CD4-positive, alpha-beta T cell (primary cell): ENCODE measurements at regions not wholly inside any gene's neighbourhood (a gene's known extent, or its start where the extent isn't known, plus 50 kb on each side); places are given as distances from the start of the nearest gene placed in this dataset.

ENCODE experiments used
- ATAC-seq: fragments of 200-7000 bp; cut with Tn5 transposase; one replicate; pipeline ENCODE4 v1.10.0; 2022; ENCODE audit warnings: mild to moderate bottlenecking; ENCODE audit not compliant: poor library complexity
- CTCF ChIA-PET: fragments of 350-600 bp; sonication (Branson Sonifier 250); formaldehyde crosslinking; loops from one replicate; lab custom pipeline; 2021; ENCODE audit warnings: antibody characterized with exemption, inconsistent platforms; lab: Charles Lee
- POLR2A ChIA-PET: fragments of 350-600 bp; sonication (Branson Sonifier 250); formaldehyde crosslinking; loops from one replicate; lab custom pipeline; 2021; ENCODE audit warnings: antibody characterized with exemption, inconsistent platforms; lab: Charles Lee
- DNase-seq, 14 experiments: peaks; one replicate each; pipeline ENCODE4 v3.0.0-alpha.2; 2013 to 2020; ENCODE audit warnings: mixed read lengths in 2 of 14
- H3K27ac ChIP-seq, 2 donors: one replicate each; pipeline versions ENCODE4 v1.5.1 to v1.7.0; 2013; ENCODE audit warnings: low read length in 2 of 2, low read depth in 1 of 2, mild to moderate bottlenecking in 1 of 2
- H3K27me3 ChIP-seq, 2 experiments: 1 replicate in 1 of 2; 2 replicates in 1 of 2; pipeline versions ENCODE4 v1.6.1 to v1.7.0; 2013; ENCODE audit warnings: low read length in 2 of 2, control low read depth in 1 of 2, mild to moderate bottlenecking in 1 of 2, moderate library complexity in 1 of 2; ENCODE audit not compliant: insufficient read depth in 2 of 2, control insufficient read depth in 1 of 2
- H3K36me3 ChIP-seq: one replicate; pipeline ENCODE4 v1.6.1; 2013; ENCODE audit warnings: low read length, control low read depth; ENCODE audit not compliant: insufficient read depth
- H3K4me1 ChIP-seq: one replicate; pipeline ENCODE4 v1.6.1; 2013; ENCODE audit warnings: low read length, control low read depth; ENCODE audit not compliant: insufficient read depth
- H3K4me3 ChIP-seq: one replicate; pipeline ENCODE4 v1.5.1; 2013; ENCODE audit warnings: mild to moderate bottlenecking, low read length, moderate library complexity
- H3K9me3 ChIP-seq, 2 experiments: 1 replicate in 1 of 2; 2 replicates in 1 of 2; pipeline versions ENCODE4 v1.6.1 to v1.7.0; 2013; ENCODE audit warnings: low read length in 2 of 2, mild to moderate bottlenecking in 2 of 2, control low read depth in 1 of 2, moderate library complexity in 1 of 2; ENCODE audit not compliant: control insufficient read depth in 1 of 2, insufficient read depth in 1 of 2
- H3K27ac Mint-ChIP-seq: one replicate; pipeline ENCODE4 v1.8.0; 2020; ENCODE audit warnings: mixed read lengths
- H3K27me3 Mint-ChIP-seq: one replicate; pipeline ENCODE4 v1.8.0; 2021; ENCODE audit warnings: mixed read lengths
- H3K36me3 Mint-ChIP-seq: one replicate; pipeline ENCODE4 v1.8.0; 2021; ENCODE audit warnings: low read depth, mixed read lengths
- H3K4me1 Mint-ChIP-seq: one replicate; pipeline ENCODE4 v1.8.0; 2021; ENCODE audit warnings: low read depth, mixed read lengths
- H3K4me3 Mint-ChIP-seq: one replicate; pipeline ENCODE4 v1.8.0; 2020; ENCODE audit warnings: mild to moderate bottlenecking, mixed read lengths
- H3K9me3 Mint-ChIP-seq: one replicate; pipeline ENCODE4 v1.8.0; 2020; ENCODE audit warnings: mixed read lengths
- CTCF ChIP-seq: fragments of 200-600 bp; IDR thresholded peaks from one replicate; pipeline ENCODE4 v1.8.0; 2022; ENCODE audit warnings: antibody characterized with exemption, mild to moderate bottlenecking
- intact Hi-C, 2 experiments: fragments of 100-400 bp; cut with DNase I in 1 of 2; cut with micrococcal nuclease in 1 of 2; formaldehyde crosslinking; loops; one replicate each; pipeline versions ENCODE4 v1.15.1 to v1.9.0; 2023 to 2025; cut with DNase I, micrococcal nuclease

DNA sequence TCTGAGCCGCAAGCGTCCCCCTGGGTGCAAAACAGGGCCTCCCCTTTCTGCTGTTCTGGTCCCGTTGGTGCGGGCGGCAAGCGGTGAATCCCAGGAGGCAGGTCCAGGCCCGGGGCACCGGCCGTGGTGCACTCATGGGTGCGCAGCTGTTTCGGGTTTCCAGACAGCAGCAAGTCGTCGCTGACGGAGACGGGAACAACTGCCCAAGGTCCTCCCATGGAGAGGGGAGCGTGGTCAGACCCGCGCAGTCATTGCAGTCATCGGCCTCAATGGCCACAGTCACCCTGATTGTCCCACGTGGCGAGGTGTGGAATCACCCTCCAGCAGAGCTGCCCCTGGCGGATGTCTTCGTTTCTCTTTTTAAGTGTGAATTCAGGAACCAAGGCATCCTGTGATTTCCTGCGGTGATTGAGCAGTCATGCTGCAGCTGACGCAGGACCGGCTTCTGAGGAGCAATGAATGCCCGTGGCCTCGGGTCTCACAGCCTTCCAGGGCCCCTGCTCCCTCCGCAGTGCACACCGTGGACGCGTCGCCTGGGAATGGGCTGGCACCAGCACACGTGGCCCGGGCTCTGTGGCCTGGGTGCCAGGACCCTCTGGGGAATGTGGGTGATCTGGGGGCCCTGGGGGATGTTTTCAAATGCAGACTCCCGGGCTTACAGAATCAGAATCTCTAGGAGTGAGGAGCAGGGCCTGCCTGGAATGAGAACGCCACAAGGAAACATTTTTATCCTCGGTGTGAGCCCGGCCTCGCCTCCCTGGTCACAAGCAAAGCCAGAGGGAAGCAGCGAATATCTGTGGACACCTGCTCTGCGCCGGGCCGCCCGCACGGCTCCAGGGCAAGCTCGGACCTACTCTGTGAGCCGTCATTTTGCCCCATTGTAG is 244.2 kb upstream of the SALL3 start:
- TF ChIP-seq CTCF = no peak
- Histone ChIP-seq H3K9me3 (peaks cover 0 to 34% of the 10 kb centered on the region in 2 experiments), H3K27me3 (no peaks in the 10 kb centered on the region), H3K36me3 (no peaks in the 10 kb centered on the region), H3K4me3 (no peak overlapping the region), H3K27ac (no peak overlapping the region), H3K4me1 (no peaks in the 10 kb centered on the region)
- ChIA-PET POLR2A (no interaction called here), CTCF (no interaction called here)
- ATAC-seq (no peak), DNase-seq (peak in 1 of 14 experiments; percentile 27)
- no peak overlapping the region for H3K27ac Mint-ChIP-seq
- no peaks in the 10 kb centered on the region for H3K4me1 Mint-ChIP-seq
- no peak overlapping the region for H3K4me3 Mint-ChIP-seq
- H3K9me3 Mint-ChIP-seq = no peaks in the 10 kb centered on the region
- no peaks in the 10 kb centered on the region for H3K27me3 Mint-ChIP-seq
- no peaks in the 10 kb centered on the region for H3K36me3 Mint-ChIP-seq
- intact Hi-C loops = no loop called here

- no peak overlapping the region for H3K4me3 Mint-ChIP-seq
- DNase-seq (peak in 1 of 14 experiments; percentile 20), ATAC-seq (no peak)
- no peak overlapping the region for H3K27ac Mint-ChIP-seq
- H3K36me3 Mint-ChIP-seq = no peaks in the 10 kb centered on the region
- no peaks in the 10 kb centered on the region for H3K4me1 Mint-ChIP-seq
- no peaks in the 10 kb centered on the region for H3K9me3 Mint-ChIP-seq
- peaks cover 0 to 33% of the 10 kb centered on the region in 2 experiments for H3K9me3 ChIP-seq
- intact Hi-C loops = no loop called here
- H3K27me3 ChIP-seq = no peaks in the 10 kb centered on the region
- ChIA-PET CTCF (no interaction called here), POLR2A (no interaction called here)
- no peaks in the 10 kb centered on the region for H3K4me1 ChIP-seq
- no peak overlapping the region for H3K4me3 ChIP-seq
- no peak overlapping the region for H3K27ac ChIP-seq
- TF ChIP-seq CTCF = no peak
- no peaks in the 10 kb centered on the region for H3K36me3 ChIP-seq
- no peaks in the 10 kb centered on the region for H3K27me3 Mint-ChIP-seq
Measured at GRCh38 chr18:78736015-78736690, 243.5 kb upstream of the SALL3 start.

GRCh38 chr18:78737006-78737915 is 242.4 kb upstream of the SALL3 start:
- no peaks in the 10 kb centered on the region for H3K27me3 ChIP-seq
- Mint-ChIP-seq H3K4me3 (no peak overlapping the region), H3K9me3 (no peaks in the 10 kb centered on the region), H3K4me1 (no peaks in the 10 kb centered on the region), H3K27me3 (peaks cover 3% of the 10 kb centered on the region), H3K27ac (no peak overlapping the region), H3K36me3 (no peaks in the 10 kb centered on the region)
- ChIA-PET CTCF (no interaction called here), POLR2A (no interaction called here)
- DNase-seq (peak in 1 of 14 experiments; percentile 25), ATAC-seq (no peak)
- H3K4me1 ChIP-seq = no peaks in the 10 kb centered on the region
- no peak overlapping the region for H3K4me3 ChIP-seq
- no peak overlapping the region for H3K27ac ChIP-seq
- intact Hi-C loops = no loop called here
- TF ChIP-seq CTCF = no peak
- H3K9me3 ChIP-seq = peaks cover 0 to 29% of the 10 kb centered on the region in 2 experiments
- H3K36me3 ChIP-seq = no peaks in the 10 kb centered on the region
